SU-DHL-6 (cell line): ENCODE measurements at regions not wholly inside any gene's neighbourhood (a gene's known extent, or its start where the extent isn't known, plus 50 kb on each side); places are given as distances from the start of the nearest gene placed in this dataset.

Source experiments
- EZH2phosphoT487 ChIP-seq: fragments of 200-600 bp; sonication (generic), shearing (Covaris generic); conservative IDR thresholded peaks from 2 replicates; pipeline ENCODE4 v1.6.1; 2018; ENCODE audit warnings: mild to moderate bottlenecking, antibody characterized with exemption, low read length, moderate library complexity, mixed read lengths
- TF ChIP-seq, protein P1 (sequence below): fragments of 200-600 bp; sonication (generic); IDR thresholded peaks from one replicate; pipeline ENCODE4 v1.5.1; 2017; ENCODE audit warnings: antibody characterized with exemption, mild to moderate bottlenecking, low read length, moderate library complexity; ENCODE audit not compliant: insufficient read depth, poor library complexity, severe bottlenecking

DNA sequence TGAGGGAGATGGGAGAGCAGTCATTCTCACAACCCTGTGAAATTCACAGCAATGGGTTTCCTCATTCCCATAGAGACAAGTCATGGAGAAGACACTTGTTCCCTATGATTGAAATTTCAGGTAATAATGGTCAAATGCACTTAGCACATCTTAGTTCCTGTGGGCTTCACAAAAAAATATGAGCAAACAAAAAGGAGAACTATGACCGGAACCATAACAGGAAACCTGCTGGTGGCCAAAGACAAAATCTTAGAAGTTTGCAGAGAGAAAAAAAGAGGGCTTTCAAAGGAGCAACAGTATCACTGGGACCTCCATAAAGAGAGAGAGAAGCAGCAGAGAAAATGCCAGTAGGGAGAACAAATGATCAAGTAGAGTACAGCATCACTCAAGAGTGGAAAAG lies 138.9 kb upstream of the APCDD1 start:
- TF ChIP-seq EZH2phosphoT487, result no peak
- TF ChIP-seq, protein P1, sequence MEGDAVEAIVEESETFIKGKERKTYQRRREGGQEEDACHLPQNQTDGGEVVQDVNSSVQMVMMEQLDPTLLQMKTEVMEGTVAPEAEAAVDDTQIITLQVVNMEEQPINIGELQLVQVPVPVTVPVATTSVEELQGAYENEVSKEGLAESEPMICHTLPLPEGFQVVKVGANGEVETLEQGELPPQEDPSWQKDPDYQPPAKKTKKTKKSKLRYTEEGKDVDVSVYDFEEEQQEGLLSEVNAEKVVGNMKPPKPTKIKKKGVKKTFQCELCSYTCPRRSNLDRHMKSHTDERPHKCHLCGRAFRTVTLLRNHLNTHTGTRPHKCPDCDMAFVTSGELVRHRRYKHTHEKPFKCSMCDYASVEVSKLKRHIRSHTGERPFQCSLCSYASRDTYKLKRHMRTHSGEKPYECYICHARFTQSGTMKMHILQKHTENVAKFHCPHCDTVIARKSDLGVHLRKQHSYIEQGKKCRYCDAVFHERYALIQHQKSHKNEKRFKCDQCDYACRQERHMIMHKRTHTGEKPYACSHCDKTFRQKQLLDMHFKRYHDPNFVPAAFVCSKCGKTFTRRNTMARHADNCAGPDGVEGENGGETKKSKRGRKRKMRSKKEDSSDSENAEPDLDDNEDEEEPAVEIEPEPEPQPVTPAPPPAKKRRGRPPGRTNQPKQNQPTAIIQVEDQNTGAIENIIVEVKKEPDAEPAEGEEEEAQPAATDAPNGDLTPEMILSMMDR, result no peak
